GM23338 (cell line): ENCODE measurements at regions not wholly inside any gene's neighbourhood (a gene's known extent, or its start where the extent isn't known, plus 50 kb on each side); places are given as distances from the start of the nearest gene placed in this dataset.

Experiments used
- EZH2 ChIP-seq: fragments of 200-600 bp; sonication (generic); IDR thresholded peaks from one replicate; pipeline ENCODE4 v1.8.0; 2017; ENCODE audit warnings: antibody characterized with exemption, mild to moderate bottlenecking, low read depth; ENCODE audit not compliant: unreplicated experiment
- JUNB ChIP-seq: IDR thresholded peaks from one replicate; pipeline ENCODE4 v1.6.1; 2016; ENCODE audit warnings: antibody characterized with exemption; ENCODE audit not compliant: unreplicated experiment
- POLR2AphosphoS5 ChIP-seq: IDR thresholded peaks from 2 replicates; pipeline ENCODE4 v1.6.1; 2016; ENCODE audit warnings: antibody characterized with exemption, low read depth
- ZNF331 ChIP-seq: fragments of 250-450 bp; sonication (Bioruptor Pico); IDR thresholded peaks from 2 replicates; pipeline ENCODE4 v1.5.0; 2020; ENCODE audit warnings: low read depth, mild to moderate bottlenecking, moderate library complexity
- TF ChIP-seq, protein P1 (sequence below), 2 experiments: fragments of 200-600 bp in 1 of 2; sonication (generic) in 1 of 2; conservative IDR thresholded peaks; 2 replicates each; pipeline versions ENCODE4 v1.5.1 to v1.6.1; 2016 to 2017; ENCODE audit warnings: antibody characterized with exemption in 2 of 2, low read depth in 2 of 2, mild to moderate bottlenecking in 2 of 2, moderate library complexity in 1 of 2
- TF ChIP-seq, protein P2 (sequence below): IDR thresholded peaks from one replicate; pipeline ENCODE4 v1.6.1; 2018; ENCODE audit warnings: antibody characterized with exemption; ENCODE audit not compliant: unreplicated experiment

DNA sequence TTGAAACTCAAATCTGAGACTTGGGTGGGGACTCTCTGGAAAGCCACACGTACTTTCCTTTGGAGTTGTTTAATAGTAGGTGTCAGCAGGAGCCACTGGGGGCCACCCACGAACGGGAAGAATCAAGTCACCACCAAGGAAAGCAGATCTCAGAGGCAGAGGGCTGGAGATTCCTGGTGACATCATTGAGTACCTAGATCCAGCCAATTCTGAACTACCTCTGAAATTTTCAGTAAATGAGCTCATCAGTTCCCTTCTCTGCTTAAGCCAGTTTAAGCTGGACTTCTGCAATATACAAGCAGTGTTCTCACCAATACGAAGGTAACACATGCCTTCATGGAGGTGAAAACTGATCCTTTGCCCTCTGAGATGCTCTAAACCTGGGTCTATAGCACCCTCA, 99.3 kb upstream of the SORCS3 start:
- TF ChIP-seq, protein P1, sequence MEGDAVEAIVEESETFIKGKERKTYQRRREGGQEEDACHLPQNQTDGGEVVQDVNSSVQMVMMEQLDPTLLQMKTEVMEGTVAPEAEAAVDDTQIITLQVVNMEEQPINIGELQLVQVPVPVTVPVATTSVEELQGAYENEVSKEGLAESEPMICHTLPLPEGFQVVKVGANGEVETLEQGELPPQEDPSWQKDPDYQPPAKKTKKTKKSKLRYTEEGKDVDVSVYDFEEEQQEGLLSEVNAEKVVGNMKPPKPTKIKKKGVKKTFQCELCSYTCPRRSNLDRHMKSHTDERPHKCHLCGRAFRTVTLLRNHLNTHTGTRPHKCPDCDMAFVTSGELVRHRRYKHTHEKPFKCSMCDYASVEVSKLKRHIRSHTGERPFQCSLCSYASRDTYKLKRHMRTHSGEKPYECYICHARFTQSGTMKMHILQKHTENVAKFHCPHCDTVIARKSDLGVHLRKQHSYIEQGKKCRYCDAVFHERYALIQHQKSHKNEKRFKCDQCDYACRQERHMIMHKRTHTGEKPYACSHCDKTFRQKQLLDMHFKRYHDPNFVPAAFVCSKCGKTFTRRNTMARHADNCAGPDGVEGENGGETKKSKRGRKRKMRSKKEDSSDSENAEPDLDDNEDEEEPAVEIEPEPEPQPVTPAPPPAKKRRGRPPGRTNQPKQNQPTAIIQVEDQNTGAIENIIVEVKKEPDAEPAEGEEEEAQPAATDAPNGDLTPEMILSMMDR (conservative IDR thresholded peaks at IDR 0.05; ENCODE audit: low read depth in 2 of 2): no peak
- no peak for TF ChIP-seq POLR2AphosphoS5
- TF ChIP-seq EZH2: no peak
- TF ChIP-seq JUNB: no peak
- TF ChIP-seq, protein P2, sequence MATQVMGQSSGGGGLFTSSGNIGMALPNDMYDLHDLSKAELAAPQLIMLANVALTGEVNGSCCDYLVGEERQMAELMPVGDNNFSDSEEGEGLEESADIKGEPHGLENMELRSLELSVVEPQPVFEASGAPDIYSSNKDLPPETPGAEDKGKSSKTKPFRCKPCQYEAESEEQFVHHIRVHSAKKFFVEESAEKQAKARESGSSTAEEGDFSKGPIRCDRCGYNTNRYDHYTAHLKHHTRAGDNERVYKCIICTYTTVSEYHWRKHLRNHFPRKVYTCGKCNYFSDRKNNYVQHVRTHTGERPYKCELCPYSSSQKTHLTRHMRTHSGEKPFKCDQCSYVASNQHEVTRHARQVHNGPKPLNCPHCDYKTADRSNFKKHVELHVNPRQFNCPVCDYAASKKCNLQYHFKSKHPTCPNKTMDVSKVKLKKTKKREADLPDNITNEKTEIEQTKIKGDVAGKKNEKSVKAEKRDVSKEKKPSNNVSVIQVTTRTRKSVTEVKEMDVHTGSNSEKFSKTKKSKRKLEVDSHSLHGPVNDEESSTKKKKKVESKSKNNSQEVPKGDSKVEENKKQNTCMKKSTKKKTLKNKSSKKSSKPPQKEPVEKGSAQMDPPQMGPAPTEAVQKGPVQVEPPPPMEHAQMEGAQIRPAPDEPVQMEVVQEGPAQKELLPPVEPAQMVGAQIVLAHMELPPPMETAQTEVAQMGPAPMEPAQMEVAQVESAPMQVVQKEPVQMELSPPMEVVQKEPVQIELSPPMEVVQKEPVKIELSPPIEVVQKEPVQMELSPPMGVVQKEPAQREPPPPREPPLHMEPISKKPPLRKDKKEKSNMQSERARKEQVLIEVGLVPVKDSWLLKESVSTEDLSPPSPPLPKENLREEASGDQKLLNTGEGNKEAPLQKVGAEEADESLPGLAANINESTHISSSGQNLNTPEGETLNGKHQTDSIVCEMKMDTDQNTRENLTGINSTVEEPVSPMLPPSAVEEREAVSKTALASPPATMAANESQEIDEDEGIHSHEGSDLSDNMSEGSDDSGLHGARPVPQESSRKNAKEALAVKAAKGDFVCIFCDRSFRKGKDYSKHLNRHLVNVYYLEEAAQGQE: no peak
- no peak for TF ChIP-seq ZNF331 (CRISPR knock-in tag)
